ENCODE measurements at regions not wholly inside any gene's neighbourhood (a gene's known extent, or its start where the extent isn't known, plus 50 kb on each side); places are given as distances from the start of the nearest gene placed in this dataset.

- DNase-seq, result no peak
- Histone ChIP-seq H3K4me1 (ENCODE audit: control insufficient read depth, insufficient read depth, low read length) (peaks cover 3% of the 10 kb centered on the region), H3K27me3 (ENCODE audit: control insufficient read depth, insufficient read depth, low read length) (no peaks in the 10 kb centered on the region), H3K4me3 (ENCODE audit: low read length) (no peak overlapping the region), H3K27ac (ENCODE audit: low read length) (no peak overlapping the region), H3K9me3 (replicated peaks; ENCODE audit: control insufficient read depth, low read depth, low read length) (no peaks in the 10 kb centered on the region), H3K36me3 (ENCODE audit: control insufficient read depth, insufficient read depth, low read length) (no peaks in the 10 kb centered on the region)
- no CpG with 5 or more reads among the region's 1 CpG for WGBS (ENCODE audit: insufficient coverage)
Observed at GRCh38 chr9:75432386-75432785, 344.1 kb downstream of the OSTF1 start.

- DNase-seq, result peak; percentile 72
- Histone ChIP-seq H3K27ac (ENCODE audit: low read length) (no peak overlapping the region), H3K4me3 (ENCODE audit: low read length) (no peak overlapping the region), H3K27me3 (ENCODE audit: control insufficient read depth, insufficient read depth, low read length) (no peaks in the 10 kb centered on the region), H3K4me1 (ENCODE audit: control insufficient read depth, insufficient read depth, low read length) (peaks cover 3% of the 10 kb centered on the region), H3K9me3 (replicated peaks; ENCODE audit: control insufficient read depth, low read depth, low read length) (no peaks in the 10 kb centered on the region), H3K36me3 (ENCODE audit: control insufficient read depth, insufficient read depth, low read length) (no peaks in the 10 kb centered on the region)
Observed at GRCh38 chr9:75432888-75433287, 344.6 kb downstream of the OSTF1 start.

- no peaks in the 10 kb centered on the region for H3K27me3 ChIP-seq (ENCODE audit: control insufficient read depth, insufficient read depth, low read length)
- no peaks in the 10 kb centered on the region for H3K36me3 ChIP-seq (ENCODE audit: control insufficient read depth, insufficient read depth, low read length)
- WGBS (ENCODE audit: insufficient coverage), result 90% methylated on average over 2 of the region's 2 CpGs
- no peak overlapping the region for H3K4me3 ChIP-seq (ENCODE audit: low read length)
- H3K9me3 ChIP-seq (replicated peaks; ENCODE audit: control insufficient read depth, low read depth, low read length), result no peaks in the 10 kb centered on the region
- no peak overlapping the region for H3K27ac ChIP-seq (ENCODE audit: low read length)
- no peaks in the 10 kb centered on the region for H3K4me1 ChIP-seq (ENCODE audit: control insufficient read depth, insufficient read depth, low read length)
- DNase-seq, result no peak
Observed at GRCh38 chr9:75438716-75439115, 350.4 kb downstream of the OSTF1 start.

GRCh38 chr9:75440914-75441313 is 352.6 kb downstream of the OSTF1 start:
- Histone ChIP-seq H3K27ac (ENCODE audit: low read length) (no peak overlapping the region), H3K4me3 (ENCODE audit: low read length) (no peak overlapping the region), H3K9me3 (replicated peaks; ENCODE audit: control insufficient read depth, low read depth, low read length) (no peaks in the 10 kb centered on the region), H3K36me3 (ENCODE audit: control insufficient read depth, insufficient read depth, low read length) (no peaks in the 10 kb centered on the region), H3K4me1 (ENCODE audit: control insufficient read depth, insufficient read depth, low read length) (no peaks in the 10 kb centered on the region), H3K27me3 (ENCODE audit: control insufficient read depth, insufficient read depth, low read length) (no peaks in the 10 kb centered on the region)
- no peak for DNase-seq
- WGBS (ENCODE audit: insufficient coverage), result no CpG with 5 or more reads among the region's 4 CpGs

- Histone ChIP-seq H3K9me3 (replicated peaks; ENCODE audit: control insufficient read depth, low read depth, low read length) (no peaks in the 10 kb centered on the region), H3K27me3 (ENCODE audit: control insufficient read depth, insufficient read depth, low read length) (no peaks in the 10 kb centered on the region), H3K4me3 (ENCODE audit: low read length) (no peak overlapping the region), H3K36me3 (ENCODE audit: control insufficient read depth, insufficient read depth, low read length) (no peaks in the 10 kb centered on the region), H3K27ac (ENCODE audit: low read length) (no peak overlapping the region), H3K4me1 (ENCODE audit: control insufficient read depth, insufficient read depth, low read length) (peaks cover 2% of the 10 kb centered on the region)
- DNase-seq, result peak; percentile 50
Observed at GRCh38 chr9:75445144-75445543, 356.8 kb downstream of the OSTF1 start.

GRCh38 chr9:75447281-75447680 is 359.0 kb downstream of the OSTF1 start:
- Histone ChIP-seq H3K4me1 (ENCODE audit: control insufficient read depth, insufficient read depth, low read length) (peaks cover 8% of the 10 kb centered on the region), H3K36me3 (ENCODE audit: control insufficient read depth, insufficient read depth, low read length) (no peaks in the 10 kb centered on the region), H3K9me3 (replicated peaks; ENCODE audit: control insufficient read depth, low read depth, low read length) (no peaks in the 10 kb centered on the region), H3K27ac (ENCODE audit: low read length) (no peak overlapping the region), H3K27me3 (ENCODE audit: control insufficient read depth, insufficient read depth, low read length) (no peaks in the 10 kb centered on the region), H3K4me3 (ENCODE audit: low read length) (no peak overlapping the region)
- DNase-seq, result no peak
- 100% methylated on average over 1 of the region's 1 CpG for WGBS (ENCODE audit: insufficient coverage)

GRCh38 chr9:75448281-75448680 is 360.0 kb downstream of the OSTF1 start:
- Histone ChIP-seq H3K4me1 (ENCODE audit: control insufficient read depth, insufficient read depth, low read length) (peaks cover 8% of the 10 kb centered on the region), H3K9me3 (replicated peaks; ENCODE audit: control insufficient read depth, low read depth, low read length) (no peaks in the 10 kb centered on the region), H3K36me3 (ENCODE audit: control insufficient read depth, insufficient read depth, low read length) (no peaks in the 10 kb centered on the region), H3K27ac (ENCODE audit: low read length) (peak overlapping the region; percentile 32), H3K4me3 (ENCODE audit: low read length) (no peak overlapping the region), H3K27me3 (ENCODE audit: control insufficient read depth, insufficient read depth, low read length) (no peaks in the 10 kb centered on the region)
- DNase-seq, result peak; percentile 64
- WGBS (ENCODE audit: insufficient coverage), result 50% methylated on average over 1 of the region's 2 CpGs

GRCh38 chr9:75448955-75449354 is 360.6 kb downstream of the OSTF1 start:
- no peak for DNase-seq
- Histone ChIP-seq H3K9me3 (replicated peaks; ENCODE audit: control insufficient read depth, low read depth, low read length) (no peaks in the 10 kb centered on the region), H3K36me3 (ENCODE audit: control insufficient read depth, insufficient read depth, low read length) (no peaks in the 10 kb centered on the region), H3K4me3 (ENCODE audit: low read length) (no peak overlapping the region), H3K4me1 (ENCODE audit: control insufficient read depth, insufficient read depth, low read length) (peaks cover 8% of the 10 kb centered on the region), H3K27me3 (ENCODE audit: control insufficient read depth, insufficient read depth, low read length) (no peaks in the 10 kb centered on the region), H3K27ac (ENCODE audit: low read length) (no peak overlapping the region)
- WGBS (ENCODE audit: insufficient coverage), result no CpG with 5 or more reads among the region's 2 CpGs

GRCh38 chr9:75451045-75451444 is 362.7 kb downstream of the OSTF1 start:
- Histone ChIP-seq H3K9me3 (replicated peaks; ENCODE audit: control insufficient read depth, low read depth, low read length) (no peaks in the 10 kb centered on the region), H3K36me3 (ENCODE audit: control insufficient read depth, insufficient read depth, low read length) (no peaks in the 10 kb centered on the region), H3K4me3 (ENCODE audit: low read length) (no peak overlapping the region), H3K27ac (ENCODE audit: low read length) (no peak overlapping the region), H3K27me3 (ENCODE audit: control insufficient read depth, insufficient read depth, low read length) (no peaks in the 10 kb centered on the region), H3K4me1 (ENCODE audit: control insufficient read depth, insufficient read depth, low read length) (peaks cover 8% of the 10 kb centered on the region)
- no peak for DNase-seq
- WGBS (ENCODE audit: insufficient coverage), result 33% methylated on average over 4 of the region's 4 CpGs

GRCh38 chr9:75451505-75451904 is 363.2 kb downstream of the OSTF1 start:
- Histone ChIP-seq H3K27me3 (ENCODE audit: control insufficient read depth, insufficient read depth, low read length) (no peaks in the 10 kb centered on the region), H3K4me3 (ENCODE audit: low read length) (no peak overlapping the region), H3K36me3 (ENCODE audit: control insufficient read depth, insufficient read depth, low read length) (no peaks in the 10 kb centered on the region), H3K9me3 (replicated peaks; ENCODE audit: control insufficient read depth, low read depth, low read length) (no peaks in the 10 kb centered on the region), H3K27ac (ENCODE audit: low read length) (no peak overlapping the region), H3K4me1 (ENCODE audit: control insufficient read depth, insufficient read depth, low read length) (peaks cover 8% of the 10 kb centered on the region)
- peak; percentile 64 for DNase-seq

GRCh38 chr9:75452512-75452911 is 364.2 kb downstream of the OSTF1 start:
- no peaks in the 10 kb centered on the region for H3K36me3 ChIP-seq (ENCODE audit: control insufficient read depth, insufficient read depth, low read length)
- H3K27me3 ChIP-seq (ENCODE audit: control insufficient read depth, insufficient read depth, low read length), result no peaks in the 10 kb centered on the region
- DNase-seq, result peak; percentile 54
- peaks cover 8% of the 10 kb centered on the region for H3K4me1 ChIP-seq (ENCODE audit: control insufficient read depth, insufficient read depth, low read length)
- H3K27ac ChIP-seq (ENCODE audit: low read length), result no peak overlapping the region
- H3K4me3 ChIP-seq (ENCODE audit: low read length), result no peak overlapping the region
- 20% methylated on average over 1 of the region's 2 CpGs for WGBS (ENCODE audit: insufficient coverage)
- no peaks in the 10 kb centered on the region for H3K9me3 ChIP-seq (replicated peaks; ENCODE audit: control insufficient read depth, low read depth, low read length)
